H1 (cell line): ENCODE measurements at regions not wholly inside any gene's neighbourhood (a gene's known extent, or its start where the extent isn't known, plus 50 kb on each side); places are given as distances from the start of the nearest gene placed in this dataset.

Source experiments
- CTCF ChIA-PET: fragments of 300-600 bp; sonication (Branson Sonifier 250); formaldehyde crosslinking; loops from one replicate; lab custom pipeline; 2021; ENCODE audit not compliant: partially characterized antibody; lab: Charles Lee
- POLR2A ChIA-PET: fragments of 300-600 bp; sonication (Branson Sonifier 250); formaldehyde crosslinking; loops from one replicate; lab custom pipeline; 2021; ENCODE audit warnings: inconsistent platforms; ENCODE audit not compliant: partially characterized antibody; lab: Charles Lee
- DNase-seq, 2 experiments: peaks; one replicate each; pipeline versions ENCODE4 v3.0.0 to v3.0.0-alpha.2; 2010 to 2022; ENCODE audit warnings: low spot score in 2 of 2, low read depth in 1 of 2, mixed read lengths in 1 of 2
- FAIRE-seq: peaks from 2 replicates; lab custom pipeline; 2011; peaks lifted over from hg19 to GRCh38; lab: Jason Lieb, UNC
- H2AFZ ChIP-seq: 2 replicates; pipeline ENCODE4 v1.8.1; 2012; ENCODE audit warnings: low read length, inconsistent platforms
- H2AK5ac ChIP-seq: 2 replicates; pipeline ENCODE4 v1.6.1; 2013; ENCODE audit warnings: low read depth, low read length
- H2BK120ac ChIP-seq: replicated peaks from 2 replicates; pipeline ENCODE3; 2013; ENCODE audit warnings: low read depth, low read length, inconsistent platforms
- H2BK12ac ChIP-seq: 2 replicates; pipeline ENCODE4 v1.6.1; 2013; ENCODE audit warnings: low read depth, low read length
- H2BK15ac ChIP-seq: 2 replicates; pipeline ENCODE4 v1.6.1; 2013; ENCODE audit warnings: low read length
- H2BK20ac ChIP-seq: 2 replicates; pipeline ENCODE4 v1.6.1; 2013; ENCODE audit warnings: low read length
- H2BK5ac ChIP-seq: 2 replicates; pipeline ENCODE4 v1.6.1; 2013; ENCODE audit warnings: low read depth, low read length
- H3K14ac ChIP-seq: 2 replicates; pipeline ENCODE4 v1.6.1; 2013; ENCODE audit warnings: inconsistent platforms; ENCODE audit not compliant: insufficient read length
- H3K18ac ChIP-seq: 2 replicates; pipeline ENCODE4 v1.6.1; 2013; ENCODE audit warnings: low read length; ENCODE audit errors: extremely low read depth
- H3K23ac ChIP-seq: 2 replicates; pipeline ENCODE4 v1.6.1; 2013; ENCODE audit warnings: inconsistent platforms; ENCODE audit not compliant: insufficient read length
- H3K23me2 ChIP-seq: 2 replicates; pipeline ENCODE4 v1.6.1; 2013; ENCODE audit warnings: low read depth, low read length
- H3K27ac ChIP-seq: 2 replicates; pipeline ENCODE4 v1.6.1; 2011; ENCODE audit warnings: low read depth, low read length, inconsistent platforms
- H3K27me3 ChIP-seq, 4 experiments: replicated peaks in 1 of 4; 1 replicate in 1 of 4; 2 replicates in 3 of 4; pipeline versions ENCODE4 v1.6.1 to v1.8.1; 2011 to 2013; ENCODE audit warnings: low read length in 3 of 4, mild to moderate bottlenecking in 3 of 4, inconsistent platforms in 2 of 4, mixed read lengths in 2 of 4, moderate library complexity in 1 of 4; ENCODE audit not compliant: control insufficient read depth in 3 of 4, insufficient read depth in 3 of 4; ENCODE audit errors: extremely low read depth in 1 of 4
- H3K36me3 ChIP-seq, 4 experiments: 2 replicates each; pipeline versions ENCODE4 v1.6.1 to v1.8.1; 2011 to 2013; ENCODE audit warnings: mild to moderate bottlenecking in 4 of 4, low read length in 3 of 4, moderate library complexity in 2 of 4, control low read depth in 1 of 4, inconsistent platforms in 1 of 4; ENCODE audit not compliant: insufficient read depth in 4 of 4, control insufficient read depth in 2 of 4
- H3K4ac ChIP-seq: replicated peaks from 2 replicates; pipeline ENCODE3; 2013; ENCODE audit warnings: low read length, low read depth, mixed read lengths, inconsistent platforms; ENCODE audit not compliant: insufficient read length
- H3K4me1 ChIP-seq, 4 experiments: replicated peaks in 1 of 4; 1 replicate in 1 of 4; 2 replicates in 3 of 4; pipeline versions ENCODE4 v1.6.1 to v1.8.1; 2011 to 2013; ENCODE audit warnings: low read length in 3 of 4, inconsistent platforms in 2 of 4, mixed read lengths in 1 of 4; ENCODE audit not compliant: insufficient read depth in 4 of 4, control insufficient read depth in 3 of 4
- H3K4me2 ChIP-seq, 2 experiments: 2 replicates each; pipeline versions ENCODE4 v1.6.1 to v1.8.1; 2011 to 2013; ENCODE audit warnings: low read depth in 2 of 2, low read length in 2 of 2, control low read depth in 1 of 2, inconsistent platforms in 1 of 2, mild to moderate bottlenecking in 1 of 2; ENCODE audit not compliant: insufficient read depth in 1 of 2
- H3K4me3 ChIP-seq, 4 experiments: fragments of 200-600, 300-600 bp in 1 of 4; sonication (generic), shearing (Covaris generic), sonication (Bioruptor Twin) in 1 of 4; 2 replicates each; pipeline versions ENCODE4 v1.5.1 to v1.8.1; 2011 to 2016; ENCODE audit warnings: low read length in 4 of 4, low read depth in 3 of 4, control low read depth in 2 of 4, inconsistent platforms in 2 of 4, mild to moderate bottlenecking in 2 of 4, mixed read lengths in 1 of 4, moderate library complexity in 1 of 4; ENCODE audit not compliant: insufficient read depth in 2 of 4; ENCODE audit errors: extremely low read depth in 1 of 4
- H3K56ac ChIP-seq: replicated peaks from 2 replicates; pipeline ENCODE3; 2013; ENCODE audit warnings: low read depth, mild to moderate bottlenecking, mixed read lengths, low read length, inconsistent platforms; ENCODE audit not compliant: insufficient read length
- H3K79me1 ChIP-seq: 2 replicates; pipeline ENCODE4 v1.6.1; 2013; ENCODE audit warnings: low read depth, low read length, control low read depth
- H3K79me2 ChIP-seq, 2 experiments: 2 replicates each; pipeline versions ENCODE4 v1.6.1 to v1.8.1; 2012 to 2013; ENCODE audit warnings: low read length in 2 of 2, mild to moderate bottlenecking in 2 of 2, inconsistent platforms in 1 of 2; ENCODE audit not compliant: insufficient read depth in 2 of 2, control insufficient read depth in 1 of 2
- H3K9ac ChIP-seq, 4 experiments: replicated peaks in 1 of 4; 1 replicate in 1 of 4; 2 replicates in 3 of 4; pipeline versions ENCODE4 v1.6.1 to v1.8.1; 2011 to 2013; ENCODE audit warnings: low read depth in 3 of 4, low read length in 3 of 4, control low read depth in 2 of 4, mild to moderate bottlenecking in 2 of 4, moderate library complexity in 2 of 4, inconsistent platforms in 1 of 4; ENCODE audit errors: extremely low read depth in 1 of 4
- H3K9me3 ChIP-seq, 2 experiments: 2 replicates each; pipeline versions ENCODE4 v1.6.1 to v1.8.1; 2012 to 2013; ENCODE audit warnings: mild to moderate bottlenecking in 2 of 2, moderate library complexity in 2 of 2, control low read depth in 1 of 2, inconsistent platforms in 1 of 2, low read depth in 1 of 2, low read length in 1 of 2, mixed read lengths in 1 of 2; ENCODE audit not compliant: insufficient read depth in 2 of 2
- H4K20me1 ChIP-seq, 2 experiments: replicated peaks in 1 of 2; 2 replicates each; pipeline versions ENCODE3 to v1.8.1; 2011 to 2013; ENCODE audit warnings: inconsistent platforms in 2 of 2, low read length in 2 of 2, mild to moderate bottlenecking in 1 of 2; ENCODE audit not compliant: insufficient read depth in 2 of 2, control insufficient read depth in 1 of 2
- H4K5ac ChIP-seq: 2 replicates; pipeline ENCODE4 v1.6.1; 2013; ENCODE audit warnings: low read length, low read depth, mixed read lengths, inconsistent platforms; ENCODE audit not compliant: insufficient read length
- H4K8ac ChIP-seq: 2 replicates; pipeline ENCODE4 v1.8.0; 2013; ENCODE audit warnings: mild to moderate bottlenecking, moderate library complexity, low read length, inconsistent platforms; ENCODE audit not compliant: insufficient read depth; ENCODE audit errors: extremely low read depth
- H4K91ac ChIP-seq: replicated peaks from 2 replicates; pipeline ENCODE3; 2013; ENCODE audit warnings: low read length, mixed read lengths, inconsistent platforms; ENCODE audit not compliant: insufficient read length
- CBX8 ChIP-seq: fragments of 300-800, 300-1000 bp; sonication (generic); IDR thresholded peaks from 2 replicates; pipeline ENCODE4 v1.7.1; 2016; ENCODE audit warnings: low read depth, low read length, borderline replicate concordance
- FOSL1 ChIP-seq: IDR thresholded peaks from 2 replicates; pipeline ENCODE4 v1.6.1; 2011; ENCODE audit warnings: mild to moderate bottlenecking, low read depth, low read length, moderate library complexity; ENCODE audit not compliant: insufficient read depth
- GTF2F1 ChIP-seq: IDR thresholded peaks from 2 replicates; pipeline ENCODE4 v1.6.1; 2012; ENCODE audit warnings: low read depth, low read length, improper control_type of control experiment, borderline replicate concordance
- RBBP5 ChIP-seq: IDR thresholded peaks from 2 replicates; pipeline ENCODE4 v1.7.1; 2012; ENCODE audit warnings: low read depth, mild to moderate bottlenecking, inconsistent platforms, low read length, moderate library complexity, borderline replicate concordance
- SP2 ChIP-seq: IDR thresholded peaks from 2 replicates; pipeline ENCODE4 v1.6.1; 2012; ENCODE audit warnings: mild to moderate bottlenecking, low read length, inconsistent platforms
- WGBS, 2 experiments: shearing (Covaris generic) in 1 of 2; methylation state at CpG; one replicate each; pipeline versions ENCODE4 v1.1.6 to v1.1.7; 2013 to 2015; ENCODE audit warnings: low lambda C conversion rate in 2 of 2, mixed read lengths in 2 of 2, inconsistent platforms in 1 of 2, low coverage in 1 of 2, missing lambda C conversion rate in 1 of 2; ENCODE audit not compliant: insufficient replicate concordance in 2 of 2, insufficient coverage in 1 of 2, insufficient read length in 1 of 2; ENCODE audit errors: extremely low coverage in 1 of 2, missing lambda C conversion rate in 1 of 2; 5-methylcytosine and 5-hydroxymethylcytosine counted together
- TF ChIP-seq, protein P1 (sequence below): IDR thresholded peaks from 2 replicates; pipeline ENCODE4 v1.6.1; 2011; ENCODE audit warnings: low read depth, mild to moderate bottlenecking, low read length; ENCODE audit not compliant: insufficient read depth

- H3K4ac ChIP-seq = no peak overlapping the region
- H3K14ac ChIP-seq = no peak overlapping the region
- H3K23ac ChIP-seq = no peak overlapping the region
- no peak overlapping the region for H3K56ac ChIP-seq
- H3K36me3 ChIP-seq = no peaks in the 10 kb centered on the region
- no peak overlapping the region for H2BK120ac ChIP-seq
- CTCF ChIA-PET = no interaction called here
- no peak overlapping the region for H3K27ac ChIP-seq
- TF ChIP-seq CBX8 (no peak), GTF2F1 (no peak), RBBP5 (no peak), SP2 (no peak), FOSL1 (no peak)
- TF ChIP-seq, protein P1, sequence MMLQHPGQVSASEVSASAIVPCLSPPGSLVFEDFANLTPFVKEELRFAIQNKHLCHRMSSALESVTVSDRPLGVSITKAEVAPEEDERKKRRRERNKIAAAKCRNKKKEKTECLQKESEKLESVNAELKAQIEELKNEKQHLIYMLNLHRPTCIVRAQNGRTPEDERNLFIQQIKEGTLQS = no peak
- no peaks in the 10 kb centered on the region for H3K23me2 ChIP-seq
- H2BK12ac ChIP-seq = no peak overlapping the region
- no peak overlapping the region for H4K5ac ChIP-seq
- no peaks in the 10 kb centered on the region for H3K79me2 ChIP-seq
- H4K8ac ChIP-seq = no peak overlapping the region
- H3K4me3 ChIP-seq = no peak overlapping the region
- H3K27me3 ChIP-seq = no peaks in the 10 kb centered on the region
- no peak overlapping the region for H2BK20ac ChIP-seq
- H2BK5ac ChIP-seq = no peak overlapping the region
- POLR2A ChIA-PET = no interaction called here
- H3K4me1 ChIP-seq = 0 out of 7 replicates have a peak, but pooled peaks cover 0 to 2% (median 0%) of the 10 kb centered on the region in 4 experiments
- H3K79me1 ChIP-seq = no peaks in the 10 kb centered on the region
- no peak for DNase-seq
- H2AFZ ChIP-seq = no peak overlapping the region
- no peaks in the 10 kb centered on the region for H3K9me3 ChIP-seq
- no peak overlapping the region for H3K9ac ChIP-seq
- no peak overlapping the region for H4K91ac ChIP-seq
- H4K20me1 ChIP-seq = no peaks in the 10 kb centered on the region
- no peak overlapping the region for H3K4me2 ChIP-seq
- 91% methylated on average over 3 of the region's 3 CpGs; no CpG with 5 or more reads in 1 of the 2 experiments for WGBS, 2 experiments
- FAIRE-seq = no peak
- H2BK15ac ChIP-seq = no peak overlapping the region
- no peak overlapping the region for H3K18ac ChIP-seq
- H2AK5ac ChIP-seq = no peak overlapping the region
Observed at GRCh38 chr1:188514917-188515316, 1686.2 kb downstream of the PLA2G4A start.
